Gastrocnemius medialis (tissue), 4 donors: ENCODE measurements at regions not wholly inside any gene's neighbourhood (a gene's known extent, or its start where the extent isn't known, plus 50 kb on each side); places are given as distances from the start of the nearest gene placed in this dataset.

Experiments
- ATAC-seq, 2 donors: fragments of 150-250 bp; one replicate each; pipeline ENCODE4 v1.9.1; 2016
- DNase-seq, 2 donors: peaks; one replicate each; pipeline ENCODE4 v3.0.0-alpha.2; 2019
- H3K27ac ChIP-seq, 4 donors: fragments of 200-600 bp; sonication (generic); 1 replicate in 1 of 4; 2 replicates in 3 of 4; pipeline ENCODE4 v1.5.1; 2016 to 2018; ENCODE audit warnings: mild to moderate bottlenecking in 2 of 4, moderate library complexity in 1 of 4
- H3K27me3 ChIP-seq, 3 donors: fragments of 200-600 bp; sonication (generic) in 2 of 3; 1 replicate in 1 of 3; 2 replicates in 2 of 3; pipeline versions ENCODE4 v1.5.1 to v1.6.0; 2016 to 2019; ENCODE audit warnings: mild to moderate bottlenecking in 1 of 3, moderate library complexity in 1 of 3
- H3K36me3 ChIP-seq, 2 donors: fragments of 200-600 bp; sonication (generic) in 1 of 2; one replicate each; pipeline ENCODE4 v1.5.1; 2017 to 2018
- H3K4me1 ChIP-seq, 2 donors: fragments of 200-600 bp; sonication (generic) in 1 of 2; one replicate each; pipeline ENCODE4 v1.5.1; 2016 to 2017; ENCODE audit warnings: mild to moderate bottlenecking in 2 of 2
- H3K4me3 ChIP-seq, 4 donors: fragments of 200-600 bp; sonication (generic) in 3 of 4; 1 replicate in 1 of 4; 2 replicates in 3 of 4; pipeline ENCODE4 v1.5.1; 2016 to 2019; ENCODE audit warnings: mild to moderate bottlenecking in 2 of 4
- H3K9me3 ChIP-seq, 3 donors: fragments of 200-600 bp; sonication (generic) in 2 of 3; 1 replicate in 1 of 3; 2 replicates in 2 of 3; pipeline ENCODE4 v1.5.1; 2016 to 2019
- CTCF ChIP-seq, 5 experiments: fragments of 450-650 bp in 3 of 5; fragments of 200-600 bp in 2 of 5; sonication (generic) in 2 of 5; IDR thresholded peaks in 4 of 5; conservative IDR thresholded peaks in 1 of 5; 1 replicate in 4 of 5; 2 replicates in 1 of 5; pipeline ENCODE4 v1.5.1; 2016 to 2019; ENCODE audit warnings: antibody characterized with exemption in 5 of 5, mild to moderate bottlenecking in 3 of 5, moderate library complexity in 3 of 5
- POLR2A ChIP-seq, 2 donors: fragments of 450-650 bp; IDR thresholded peaks; one replicate each; pipeline ENCODE4 v1.6.1; 2017; ENCODE audit warnings: antibody characterized with exemption in 2 of 2, mild to moderate bottlenecking in 2 of 2, moderate library complexity in 2 of 2
- in situ Hi-C, 4 donors: fragments of 200-750 bp; cut with MboI; loops; one replicate each; pipeline versions ENCODE4 v1.15.0 to v1.8.0; 2017; ENCODE audit warnings: low sequenced_read_pairs in 4 of 4
- intact Hi-C: fragments of 100-400 bp; cut with DNase I; formaldehyde crosslinking; loops from one replicate; pipeline ENCODE4 v1.15.1; 2023; ENCODE audit warnings: low total_unique reads

GRCh38 chr15:45884289-45884688 lies 249.5 kb downstream of the SQOR start:
- peak overlapping the region; percentile 11 to 67 (median 49) for H3K27ac ChIP-seq
- DNase-seq (no peak), ATAC-seq (peak in 1 of 2 donors; percentile 14)
- no peak overlapping the region for H3K4me3 ChIP-seq
- H3K4me1 ChIP-seq: peaks cover 0 to 6% of the 10 kb centered on the region in 2 donors
- no peaks in the 10 kb centered on the region for H3K27me3 ChIP-seq
- intact Hi-C loops (no loop called here), in situ Hi-C loops (no loop called here)
- H3K36me3 ChIP-seq: no peaks in the 10 kb centered on the region
- H3K9me3 ChIP-seq: no peaks in the 10 kb centered on the region
- TF ChIP-seq CTCF (IDR thresholded peaks at IDR 0.05 in 4 of 5, conservative IDR thresholded peaks at IDR 0.05 in 1 of 5) (no peak), POLR2A (IDR thresholded peaks at IDR 0.05) (no peak)

DNA sequence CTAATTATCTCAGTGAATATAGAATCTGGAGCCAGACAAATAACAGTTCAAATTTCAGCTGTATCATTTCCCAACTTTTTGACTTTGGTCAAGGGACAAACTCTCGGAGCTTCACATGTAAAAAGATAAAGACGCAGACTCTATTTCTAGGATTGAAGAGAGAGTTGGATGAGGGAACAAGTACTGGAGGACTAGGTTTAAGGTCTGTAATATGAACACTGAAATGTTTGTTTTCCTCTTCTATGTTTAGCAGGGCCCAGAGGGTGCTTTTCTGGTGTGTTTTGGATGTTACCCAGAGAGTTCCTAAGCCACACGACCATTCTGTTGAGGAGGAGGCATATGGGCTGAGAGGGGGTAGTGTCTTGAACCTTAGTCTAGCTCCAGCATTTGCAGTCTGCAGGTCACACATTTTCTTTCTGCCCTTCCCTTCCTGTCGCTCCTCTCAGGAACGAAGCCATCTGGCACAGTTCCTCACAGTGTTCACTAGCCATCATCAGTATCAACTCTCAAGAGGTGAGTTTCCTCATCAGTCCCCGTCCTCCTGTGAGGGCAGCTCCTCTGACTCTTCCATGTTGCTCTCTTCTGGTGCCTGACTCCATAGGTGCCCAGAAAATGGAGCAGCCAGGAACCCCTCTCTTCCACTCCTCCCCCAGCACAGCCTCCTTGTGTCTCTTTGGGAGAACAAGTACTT lies 250.1 kb downstream of the SQOR start:
- peak; percentile 73 to 84 for ATAC-seq
- peaks cover 0 to 6% of the 10 kb centered on the region in 2 donors for H3K4me1 ChIP-seq
- no peaks in the 10 kb centered on the region for H3K27me3 ChIP-seq
- H3K4me3 ChIP-seq: no peak overlapping the region
- intact Hi-C loops: no loop called here
- no peaks in the 10 kb centered on the region for H3K36me3 ChIP-seq
- TF ChIP-seq CTCF (IDR thresholded peaks at IDR 0.05 in 4 of 5, conservative IDR thresholded peaks at IDR 0.05 in 1 of 5): no peak
- TF ChIP-seq POLR2A (IDR thresholded peaks at IDR 0.05): no peak
- peak in 1 of 2 donors; percentile 44 for DNase-seq
- peak overlapping the region; percentile 11 to 67 (median 49) for H3K27ac ChIP-seq
- in situ Hi-C loops: no loop called here
- H3K9me3 ChIP-seq: no peaks in the 10 kb centered on the region

DNA sequence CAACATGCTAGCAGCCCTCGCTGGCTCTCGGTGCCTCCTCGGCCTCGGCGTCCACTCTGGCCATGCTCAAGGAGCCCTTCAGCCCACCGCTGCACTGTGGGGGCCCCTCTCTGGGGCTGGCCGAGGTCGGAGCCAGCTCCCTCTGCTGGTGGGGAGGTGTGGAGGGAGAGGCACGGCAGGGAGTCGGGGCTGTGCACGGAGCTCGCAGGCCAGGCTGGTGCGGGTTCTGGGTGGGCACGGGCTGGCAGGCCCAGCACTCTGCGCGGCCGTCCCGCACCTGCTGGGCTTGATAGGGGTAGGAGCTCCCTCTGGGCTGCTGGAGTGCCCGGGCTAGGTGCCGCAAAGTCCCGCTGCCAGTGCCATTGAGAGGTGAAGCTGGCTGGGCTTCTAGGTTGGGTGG lies 251.0 kb downstream of the SQOR start:
- no peaks in the 10 kb centered on the region for H3K9me3 ChIP-seq
- H3K27ac ChIP-seq: no peak overlapping the region
- no peaks in the 10 kb centered on the region for H3K36me3 ChIP-seq
- DNase-seq (no peak), ATAC-seq (no peak)
- H3K27me3 ChIP-seq: no peaks in the 10 kb centered on the region
- in situ Hi-C loops (no loop called here), intact Hi-C loops (no loop called here)
- TF ChIP-seq CTCF (IDR thresholded peaks at IDR 0.05 in 4 of 5, conservative IDR thresholded peaks at IDR 0.05 in 1 of 5): no peak
- no peak for TF ChIP-seq POLR2A (IDR thresholded peaks at IDR 0.05)
- no peak overlapping the region for H3K4me3 ChIP-seq
- peaks cover 0 to 6% of the 10 kb centered on the region in 2 donors for H3K4me1 ChIP-seq

- intact Hi-C loops (no loop called here), in situ Hi-C loops (no loop called here)
- no peak overlapping the region for H3K4me3 ChIP-seq
- DNase-seq (peak; percentile 7 to 35), ATAC-seq (peak; percentile 85 to 87)
- no peaks in the 10 kb centered on the region for H3K27me3 ChIP-seq
- TF ChIP-seq CTCF (IDR thresholded peaks at IDR 0.05 in 4 of 5, conservative IDR thresholded peaks at IDR 0.05 in 1 of 5): no peak
- no peak for TF ChIP-seq POLR2A (IDR thresholded peaks at IDR 0.05)
- H3K36me3 ChIP-seq: no peaks in the 10 kb centered on the region
- no peaks in the 10 kb centered on the region for H3K9me3 ChIP-seq
- H3K4me1 ChIP-seq: no peaks in the 10 kb centered on the region
- peak overlapping the region; percentile 25 to 71 (median 56) for H3K27ac ChIP-seq
Measured at GRCh38 chr15:45891766-45892165, 256.9 kb downstream of the SQOR start.

DNA sequence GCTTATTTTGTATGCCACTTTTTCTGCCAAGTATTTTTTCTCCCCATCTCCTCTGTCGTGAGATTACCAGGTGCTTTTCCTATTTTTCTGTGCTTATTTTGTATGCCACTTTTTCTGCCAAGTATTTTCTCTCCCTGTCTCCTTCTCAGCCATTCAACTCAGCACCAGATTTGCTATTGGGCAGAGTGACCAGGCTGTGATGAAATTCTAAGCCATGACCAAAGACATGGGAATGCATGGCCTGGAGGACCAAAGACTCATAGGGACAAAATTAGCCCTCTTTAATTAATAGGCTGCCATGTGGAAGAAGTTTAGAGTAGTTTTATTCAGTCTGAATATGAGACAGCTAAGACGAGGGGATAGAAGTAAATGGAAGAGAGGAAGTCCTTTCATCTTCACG lies 257.4 kb downstream of the SQOR start:
- ATAC-seq (peak; percentile 93 to 97), DNase-seq (peak; percentile 11 to 28)
- no peak overlapping the region for H3K4me3 ChIP-seq
- H3K27ac ChIP-seq: peak overlapping the region; percentile 25 to 71 (median 56)
- TF ChIP-seq POLR2A (IDR thresholded peaks at IDR 0.05) (no peak), CTCF (IDR thresholded peaks at IDR 0.05 in 4 of 5, conservative IDR thresholded peaks at IDR 0.05 in 1 of 5) (no peak)
- H3K4me1 ChIP-seq: no peaks in the 10 kb centered on the region
- no peaks in the 10 kb centered on the region for H3K27me3 ChIP-seq
- no peaks in the 10 kb centered on the region for H3K36me3 ChIP-seq
- in situ Hi-C loops: no loop called here
- H3K9me3 ChIP-seq: no peaks in the 10 kb centered on the region
- intact Hi-C loops: no loop called here
